BE2C (cell line): ENCODE measurements at regions not wholly inside any gene's neighbourhood (a gene's known extent, or its start where the extent isn't known, plus 50 kb on each side); places are given as distances from the start of the nearest gene placed in this dataset.
"Not testable (repeated sequence)": the region's sequence is repeated elsewhere in the genome, so short reads cannot be mapped to it uniquely, and the experiment has no call there.

Experiments used
- DNase-seq: peaks from one replicate; pipeline ENCODE4 v3.0.0-alpha.2; 2020
- H3K27me3 ChIP-seq: fragments of 250-450 bp; sonication (Bioruptor Pico); 2 replicates; pipeline ENCODE4 v1.5.1; 2020; ENCODE audit warnings: mild to moderate bottlenecking
- H3K36me3 ChIP-seq: fragments of 250-450 bp; sonication (Bioruptor Pico); 2 replicates; pipeline ENCODE4 v1.5.1; 2020; ENCODE audit warnings: mild to moderate bottlenecking
- H3K4me1 ChIP-seq: fragments of 250-450 bp; sonication (Bioruptor Pico); 2 replicates; pipeline ENCODE4 v1.5.1; 2020
- H3K4me3 ChIP-seq: 2 replicates; pipeline ENCODE4 v1.5.1; 2011; ENCODE audit warnings: low read depth, low read length
- H3K9me3 ChIP-seq: fragments of 250-450 bp; sonication (Bioruptor Pico); 2 replicates; pipeline ENCODE4 v1.5.1; 2020
- CTCF ChIP-seq: IDR thresholded peaks from 2 replicates; pipeline ENCODE4 v1.5.1; 2012; ENCODE audit warnings: mild to moderate bottlenecking, low read depth, low read length

GRCh38 chr7:115177103-115177502, 255.2 kb downstream of the MDFIC start:
- no peak for TF ChIP-seq CTCF
- no peaks in the 10 kb centered on the region for H3K4me1 ChIP-seq
- no peak overlapping the region for H3K4me3 ChIP-seq
- H3K9me3 ChIP-seq, result no peaks in the 10 kb centered on the region
- H3K36me3 ChIP-seq, result no peaks in the 10 kb centered on the region
- no peaks in the 10 kb centered on the region for H3K27me3 ChIP-seq
- DNase-seq, result no peak

DNA sequence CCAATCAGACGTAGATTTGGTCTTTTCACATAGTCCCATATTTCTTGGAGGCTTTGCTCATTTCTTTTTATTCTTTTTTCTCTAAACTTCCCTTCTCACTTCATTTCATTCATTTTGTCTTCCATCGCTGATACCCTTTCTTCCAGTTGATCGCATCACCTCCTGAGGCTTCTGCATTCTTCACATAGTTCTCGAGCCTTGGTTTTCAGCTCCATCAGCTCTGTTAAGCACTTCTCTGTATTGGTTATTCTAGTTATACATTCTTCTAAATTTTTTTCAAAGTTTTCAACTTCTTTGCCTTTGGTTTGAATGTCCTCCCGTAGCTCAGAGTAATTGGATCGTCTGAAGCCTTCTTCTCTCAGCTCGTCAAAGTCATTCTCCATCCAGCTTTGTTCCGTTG, 250.5 kb downstream of the MDFIC start:
- H3K9me3 ChIP-seq, H3K4me3 ChIP-seq, H3K4me1 ChIP-seq, DNase-seq, H3K27me3 ChIP-seq, H3K36me3 ChIP-seq: not testable (repeated sequence)

- no peaks in the 10 kb centered on the region for H3K9me3 ChIP-seq
- DNase-seq, result no peak
- no peaks in the 10 kb centered on the region for H3K27me3 ChIP-seq
- no peak for TF ChIP-seq CTCF
- no peaks in the 10 kb centered on the region for H3K4me1 ChIP-seq
- H3K4me3 ChIP-seq, result no peak overlapping the region
- H3K36me3 ChIP-seq, result no peaks in the 10 kb centered on the region
Observed at GRCh38 chr7:115153769-115154477, 232.0 kb downstream of the MDFIC start.

GRCh38 chr7:115153176-115153575, 231.3 kb downstream of the MDFIC start:
- Histone ChIP-seq H3K9me3 (no peaks in the 10 kb centered on the region), H3K4me3 (no peak overlapping the region), H3K27me3 (no peaks in the 10 kb centered on the region), H3K4me1 (no peaks in the 10 kb centered on the region), H3K36me3 (no peaks in the 10 kb centered on the region)
- DNase-seq, result no peak
- no peak for TF ChIP-seq CTCF

GRCh38 chr7:115146148-115146547, 224.3 kb downstream of the MDFIC start:
- DNase-seq, result no peak
- Histone ChIP-seq H3K27me3 (no peaks in the 10 kb centered on the region), H3K9me3 (no peaks in the 10 kb centered on the region), H3K36me3 (no peaks in the 10 kb centered on the region), H3K4me1 (no peaks in the 10 kb centered on the region), H3K4me3 (no peak overlapping the region)
- TF ChIP-seq CTCF, result no peak

DNA sequence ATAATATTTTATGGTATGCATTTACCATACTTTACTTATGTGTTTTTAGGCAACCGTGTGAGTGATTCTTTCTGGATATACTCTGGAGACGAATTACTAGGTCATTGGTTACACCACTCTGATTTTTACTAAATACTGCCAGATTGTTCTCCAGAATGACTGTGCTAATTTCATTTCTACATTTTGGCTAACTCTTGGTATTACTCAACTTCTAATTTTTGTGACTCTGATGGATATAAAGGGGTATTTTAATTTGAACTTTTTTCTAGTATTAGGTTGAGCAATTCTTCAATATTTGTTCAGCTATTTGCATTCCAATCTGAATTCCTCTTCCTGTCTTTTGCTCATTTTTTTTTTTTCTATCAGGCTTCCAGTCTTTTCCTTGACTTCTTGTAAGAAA, 223.6 kb downstream of the MDFIC start:
- Histone ChIP-seq H3K4me3 (no peak overlapping the region), H3K27me3 (no peaks in the 10 kb centered on the region), H3K4me1 (no peaks in the 10 kb centered on the region), H3K9me3 (no peaks in the 10 kb centered on the region), H3K36me3 (no peaks in the 10 kb centered on the region)
- DNase-seq, result no peak
- TF ChIP-seq CTCF, result no peak
